DND-41 (cell line): ENCODE measurements at regions not wholly inside any gene's neighbourhood (a gene's known extent, or its start where the extent isn't known, plus 50 kb on each side); places are given as distances from the start of the nearest gene placed in this dataset.

Experiments used
- EZH2 ChIP-seq: IDR thresholded peaks from 3 replicates; pipeline ENCODE4 v1.6.1; 2012; ENCODE audit warnings: borderline replicate concordance, low read depth, mild to moderate bottlenecking, moderate library complexity, low read length, inconsistent platforms; ENCODE audit not compliant: severe bottlenecking
- TF ChIP-seq, protein P1 (sequence below): IDR thresholded peaks from 2 replicates; pipeline ENCODE4 v1.5.1; 2012; ENCODE audit warnings: borderline replicate concordance, low read length, moderate library complexity, mild to moderate bottlenecking; ENCODE audit not compliant: poor library complexity, severe bottlenecking; ENCODE audit errors: extremely low read depth

- TF ChIP-seq EZH2 = no peak
- TF ChIP-seq, protein P1, sequence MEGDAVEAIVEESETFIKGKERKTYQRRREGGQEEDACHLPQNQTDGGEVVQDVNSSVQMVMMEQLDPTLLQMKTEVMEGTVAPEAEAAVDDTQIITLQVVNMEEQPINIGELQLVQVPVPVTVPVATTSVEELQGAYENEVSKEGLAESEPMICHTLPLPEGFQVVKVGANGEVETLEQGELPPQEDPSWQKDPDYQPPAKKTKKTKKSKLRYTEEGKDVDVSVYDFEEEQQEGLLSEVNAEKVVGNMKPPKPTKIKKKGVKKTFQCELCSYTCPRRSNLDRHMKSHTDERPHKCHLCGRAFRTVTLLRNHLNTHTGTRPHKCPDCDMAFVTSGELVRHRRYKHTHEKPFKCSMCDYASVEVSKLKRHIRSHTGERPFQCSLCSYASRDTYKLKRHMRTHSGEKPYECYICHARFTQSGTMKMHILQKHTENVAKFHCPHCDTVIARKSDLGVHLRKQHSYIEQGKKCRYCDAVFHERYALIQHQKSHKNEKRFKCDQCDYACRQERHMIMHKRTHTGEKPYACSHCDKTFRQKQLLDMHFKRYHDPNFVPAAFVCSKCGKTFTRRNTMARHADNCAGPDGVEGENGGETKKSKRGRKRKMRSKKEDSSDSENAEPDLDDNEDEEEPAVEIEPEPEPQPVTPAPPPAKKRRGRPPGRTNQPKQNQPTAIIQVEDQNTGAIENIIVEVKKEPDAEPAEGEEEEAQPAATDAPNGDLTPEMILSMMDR = no peak
Observed at GRCh38 chr12:115101520-115101919, 417.5 kb upstream of the TBX3 start.
